ENCODE measurements at regions not wholly inside any gene's neighbourhood (a gene's known extent, or its start where the extent isn't known, plus 50 kb on each side); places are given as distances from the start of the nearest gene placed in this dataset.

- Histone ChIP-seq H3K4me2 (ENCODE audit: unreplicated experiment) (no peak overlapping the region), H3K9me3 (ENCODE audit: low read depth) (no peaks in the 10 kb centered on the region), H3K27me3 (replicated peaks; ENCODE audit: insufficient read depth) (no peaks in the 10 kb centered on the region), H3K9ac (no peak overlapping the region), H3K27ac (no peak overlapping the region), H3K4me3 (no peak overlapping the region), H3K36me3 (ENCODE audit: low read depth) (no peaks in the 10 kb centered on the region), H3K9me2 (ENCODE audit: insufficient read depth) (no peaks in the 10 kb centered on the region), H3K79me2 (ENCODE audit: insufficient read depth) (no peaks in the 10 kb centered on the region), H3F3A (ENCODE audit: insufficient read depth) (peaks cover 17% of the 10 kb centered on the region), H4K20me1 (ENCODE audit: insufficient read depth) (no peaks in the 10 kb centered on the region), H2AFZ (no peak overlapping the region), H3K4me1 (ENCODE audit: insufficient read depth) (peaks cover 10% of the 10 kb centered on the region)
- 98 to 99% methylated on average over 3 of the region's 3 CpGs for WGBS, 2 experiments (ENCODE audit: low coverage in 1 of 2, low lambda C conversion rate in 2 of 2, missing lambda C conversion rate in 2 of 2)
- in situ Hi-C loops (cut with MboI), result no loop called here
- no peak for DNase-seq
- TF ChIP-seq EZH2phosphoT487 (IDR thresholded peaks at IDR 0.05; ENCODE audit: insufficient read depth, low read depth), result no peak
- TF ChIP-seq EZH2 (IDR thresholded peaks at IDR 0.05; ENCODE audit: insufficient read depth, poor library complexity, severe bottlenecking), result no peak
Measured at GRCh38 chr2:111222204-111222866, 101.6 kb downstream of the BCL2L11 start.

GRCh38 chr2:111225856-111226255 is 105.1 kb downstream of the BCL2L11 start:
- Histone ChIP-seq H3K9me2 (ENCODE audit: insufficient read depth) (no peaks in the 10 kb centered on the region), H3K27me3 (replicated peaks; ENCODE audit: insufficient read depth) (no peaks in the 10 kb centered on the region), H3F3A (ENCODE audit: insufficient read depth) (peaks cover 30% of the 10 kb centered on the region), H3K36me3 (ENCODE audit: low read depth) (peaks cover 6% of the 10 kb centered on the region; the same call in 1 of the 2 replicates), H3K9me3 (ENCODE audit: low read depth) (no peaks in the 10 kb centered on the region), H3K4me3 (no peak overlapping the region), H3K9ac (no peak overlapping the region), H3K27ac (no peak overlapping the region), H2AFZ (no peak overlapping the region), H3K79me2 (ENCODE audit: insufficient read depth) (peaks cover 7% of the 10 kb centered on the region; the same call in 1 of the 2 replicates), H3K4me1 (ENCODE audit: insufficient read depth) (peaks cover 24% of the 10 kb centered on the region), H4K20me1 (ENCODE audit: insufficient read depth) (no peaks in the 10 kb centered on the region), H3K4me2 (ENCODE audit: unreplicated experiment) (no peak overlapping the region)
- TF ChIP-seq EZH2phosphoT487 (IDR thresholded peaks at IDR 0.05; ENCODE audit: insufficient read depth, low read depth) (no peak), EZH2 (IDR thresholded peaks at IDR 0.05; ENCODE audit: insufficient read depth, poor library complexity, severe bottlenecking) (no peak)
- WGBS, 2 experiments (ENCODE audit: low coverage in 1 of 2, low lambda C conversion rate in 2 of 2, missing lambda C conversion rate in 2 of 2), result 97 to 99% methylated on average over 3 of the region's 3 CpGs
- in situ Hi-C loops (cut with MboI), result no loop called here
- DNase-seq, result no peak

GRCh38 chr2:111226876-111227700 is 106.4 kb downstream of the BCL2L11 start:
- H3K27me3 ChIP-seq (replicated peaks; ENCODE audit: insufficient read depth), result no peaks in the 10 kb centered on the region
- H3K4me2 ChIP-seq (ENCODE audit: unreplicated experiment), result peak overlapping the region; percentile 15
- no peaks in the 10 kb centered on the region for H3K9me2 ChIP-seq (ENCODE audit: insufficient read depth)
- peak overlapping the region; percentile 66 for H3K27ac ChIP-seq
- no peak overlapping the region for H2AFZ ChIP-seq
- TF ChIP-seq EZH2phosphoT487 (IDR thresholded peaks at IDR 0.05; ENCODE audit: insufficient read depth, low read depth) (no peak), EZH2 (IDR thresholded peaks at IDR 0.05; ENCODE audit: insufficient read depth, poor library complexity, severe bottlenecking) (no peak)
- H4K20me1 ChIP-seq (ENCODE audit: insufficient read depth), result no peaks in the 10 kb centered on the region
- in situ Hi-C loops (cut with MboI), result no loop called here
- H3K9me3 ChIP-seq (ENCODE audit: low read depth), result no peaks in the 10 kb centered on the region
- peaks cover 35% of the 10 kb centered on the region for H3F3A ChIP-seq (ENCODE audit: insufficient read depth)
- 17 to 23% methylated on average over 6 of the region's 6 CpGs for WGBS, 2 experiments (ENCODE audit: low coverage in 1 of 2, low lambda C conversion rate in 2 of 2, missing lambda C conversion rate in 2 of 2)
- peaks cover 10% of the 10 kb centered on the region; the same call in 1 of the 2 replicates for H3K79me2 ChIP-seq (ENCODE audit: insufficient read depth)
- peak; percentile 69 for DNase-seq
- peaks cover 6% of the 10 kb centered on the region; the same call in 1 of the 2 replicates for H3K36me3 ChIP-seq (ENCODE audit: low read depth)
- H3K4me1 ChIP-seq (ENCODE audit: insufficient read depth), result peaks cover 24% of the 10 kb centered on the region
- peak overlapping the region; percentile 37; the same call in 1 of the 2 replicates for H3K9ac ChIP-seq
- H3K4me3 ChIP-seq, result peak overlapping the region; percentile 15; the same call in 1 of the 2 replicates

GRCh38 chr2:111227716-111228141 is 107.0 kb downstream of the BCL2L11 start:
- Histone ChIP-seq H3F3A (ENCODE audit: insufficient read depth) (peaks cover 35% of the 10 kb centered on the region), H2AFZ (no peak overlapping the region), H3K79me2 (ENCODE audit: insufficient read depth) (peaks cover 10% of the 10 kb centered on the region; the same call in 1 of the 2 replicates), H3K4me1 (ENCODE audit: insufficient read depth) (peaks cover 24% of the 10 kb centered on the region), H3K9ac (peak overlapping the region; percentile 37; the same call in 1 of the 2 replicates), H3K27me3 (replicated peaks; ENCODE audit: insufficient read depth) (no peaks in the 10 kb centered on the region), H3K27ac (peak overlapping the region; percentile 66), H4K20me1 (ENCODE audit: insufficient read depth) (no peaks in the 10 kb centered on the region), H3K4me2 (ENCODE audit: unreplicated experiment) (peak overlapping the region; percentile 15), H3K4me3 (peak overlapping the region; percentile 15; the same call in 1 of the 2 replicates), H3K9me2 (ENCODE audit: insufficient read depth) (no peaks in the 10 kb centered on the region), H3K36me3 (ENCODE audit: low read depth) (peaks cover 6% of the 10 kb centered on the region; the same call in 1 of the 2 replicates), H3K9me3 (ENCODE audit: low read depth) (no peaks in the 10 kb centered on the region)
- no peak for TF ChIP-seq EZH2phosphoT487 (IDR thresholded peaks at IDR 0.05; ENCODE audit: insufficient read depth, low read depth)
- no peak for TF ChIP-seq EZH2 (IDR thresholded peaks at IDR 0.05; ENCODE audit: insufficient read depth, poor library complexity, severe bottlenecking)
- 55 to 60% methylated on average over 6 of the region's 6 CpGs for WGBS, 2 experiments (ENCODE audit: low coverage in 1 of 2, low lambda C conversion rate in 2 of 2, missing lambda C conversion rate in 2 of 2)
- in situ Hi-C loops (cut with MboI), result no loop called here
- peak; percentile 73 for DNase-seq

Measured in GM23248 (cell line).